ENCODE measurements at regions not wholly inside any gene's neighbourhood (a gene's known extent, or its start where the extent isn't known, plus 50 kb on each side); places are given as distances from the start of the nearest gene placed in this dataset.

- no peak for TF ChIP-seq CTCF (IDR thresholded peaks at IDR 0.05; ENCODE audit: control insufficient read depth, insufficient read depth, low read depth, low read length, missing control alignments)
- DNase-seq (ENCODE audit: low read depth), result no peak
- H3K4me3 ChIP-seq (ENCODE audit: control insufficient read depth, low read depth, low read length), result no peak overlapping the region
Measured at GRCh38 chr1:30386156-30386926, 337.0 kb downstream of the MATN1 start.

GRCh38 chr1:30385246-30385995, 338.0 kb downstream of the MATN1 start:
- H3K4me3 ChIP-seq (ENCODE audit: control insufficient read depth, low read depth, low read length), result no peak overlapping the region
- DNase-seq (ENCODE audit: low read depth), result no peak
- no peak for TF ChIP-seq CTCF (IDR thresholded peaks at IDR 0.05; ENCODE audit: control insufficient read depth, insufficient read depth, low read depth, low read length, missing control alignments)

- no peak for TF ChIP-seq CTCF (IDR thresholded peaks at IDR 0.05; ENCODE audit: control insufficient read depth, insufficient read depth, low read depth, low read length, missing control alignments)
- H3K4me3 ChIP-seq (ENCODE audit: control insufficient read depth, low read depth, low read length), result no peak overlapping the region
- no peak for DNase-seq (ENCODE audit: low read depth)
Measured at GRCh38 chr1:30384286-30385245, 338.8 kb downstream of the MATN1 start.

GRCh38 chr1:30383221-30383711, 340.1 kb downstream of the MATN1 start:
- no peak for DNase-seq (ENCODE audit: low read depth)
- no peak overlapping the region for H3K4me3 ChIP-seq (ENCODE audit: control insufficient read depth, low read depth, low read length)

GRCh38 chr1:30382496-30382895, 340.9 kb downstream of the MATN1 start:
- TF ChIP-seq CTCF (IDR thresholded peaks at IDR 0.05; ENCODE audit: control insufficient read depth, insufficient read depth, low read depth, low read length, missing control alignments), result no peak
- DNase-seq (ENCODE audit: low read depth), result no peak
- no peak overlapping the region for H3K4me3 ChIP-seq (ENCODE audit: control insufficient read depth, low read depth, low read length)

More at GRCh38 chr1:30383221-30383711, 340.1 kb downstream of the MATN1 start:
- TF ChIP-seq CTCF (IDR thresholded peaks at IDR 0.05; ENCODE audit: control insufficient read depth, insufficient read depth, low read depth, low read length, missing control alignments), result no peak

Measured in AG09309 (cell line).